T-helper 9 cell (primary cell): ENCODE measurements at regions not wholly inside any gene's neighbourhood (a gene's known extent, or its start where the extent isn't known, plus 50 kb on each side); places are given as distances from the start of the nearest gene placed in this dataset.

ENCODE experiments used
- DNase-seq: peaks from one replicate; pipeline ENCODE4 v3.0.0-alpha.2; 2020

- DNase-seq: no peak
Measured at GRCh38 chr15:58235961-58236360, 97.8 kb downstream of the AQP9 start.

- no peak for DNase-seq
Measured at GRCh38 chr15:58240191-58240932, 102.2 kb downstream of the AQP9 start.

- no peak for DNase-seq
Measured at GRCh38 chr15:58241872-58242271, 103.7 kb downstream of the AQP9 start.

DNA sequence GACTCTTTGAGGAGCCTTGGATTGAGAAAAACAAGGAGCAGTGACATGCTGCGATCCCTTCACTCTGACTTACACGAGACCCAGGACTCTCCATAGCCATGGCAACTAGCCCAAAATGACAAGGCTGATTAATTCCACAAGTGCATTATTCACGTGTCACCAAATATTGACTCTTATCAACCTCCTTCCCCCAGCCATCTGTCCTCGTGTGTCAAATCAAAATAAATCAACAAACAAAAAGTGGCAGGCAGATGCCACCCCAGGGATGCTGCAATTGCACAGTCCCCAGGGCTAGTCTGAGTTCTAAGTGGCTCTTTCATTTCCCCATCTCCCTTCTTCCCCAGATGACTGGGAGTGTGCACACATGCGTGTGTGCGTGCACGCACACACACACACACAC, 104.9 kb downstream of the AQP9 start:
- DNase-seq: no peak

GRCh38 chr15:58244536-58244935, 106.4 kb downstream of the AQP9 start:
- DNase-seq: no peak

DNA sequence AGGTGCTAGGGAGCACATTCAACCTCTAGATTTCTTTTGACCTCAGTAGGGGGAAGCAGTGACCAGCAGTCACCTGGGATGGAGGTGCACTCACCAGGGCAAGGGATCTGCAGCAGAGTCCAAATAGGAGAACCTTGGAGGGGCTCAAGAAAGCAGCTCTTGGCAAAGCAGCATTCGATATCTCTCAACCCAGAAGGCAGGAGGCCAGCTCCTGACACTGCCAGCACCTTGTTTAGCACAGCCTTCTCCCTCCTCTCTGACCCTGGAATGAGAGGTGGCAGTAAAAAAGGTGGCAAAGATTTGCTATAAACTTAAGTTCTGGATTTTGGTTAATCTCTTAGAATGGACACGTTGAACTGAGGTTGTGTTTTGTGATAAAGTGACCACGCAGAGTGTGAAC, 107.9 kb downstream of the AQP9 start:
- no peak for DNase-seq

DNA sequence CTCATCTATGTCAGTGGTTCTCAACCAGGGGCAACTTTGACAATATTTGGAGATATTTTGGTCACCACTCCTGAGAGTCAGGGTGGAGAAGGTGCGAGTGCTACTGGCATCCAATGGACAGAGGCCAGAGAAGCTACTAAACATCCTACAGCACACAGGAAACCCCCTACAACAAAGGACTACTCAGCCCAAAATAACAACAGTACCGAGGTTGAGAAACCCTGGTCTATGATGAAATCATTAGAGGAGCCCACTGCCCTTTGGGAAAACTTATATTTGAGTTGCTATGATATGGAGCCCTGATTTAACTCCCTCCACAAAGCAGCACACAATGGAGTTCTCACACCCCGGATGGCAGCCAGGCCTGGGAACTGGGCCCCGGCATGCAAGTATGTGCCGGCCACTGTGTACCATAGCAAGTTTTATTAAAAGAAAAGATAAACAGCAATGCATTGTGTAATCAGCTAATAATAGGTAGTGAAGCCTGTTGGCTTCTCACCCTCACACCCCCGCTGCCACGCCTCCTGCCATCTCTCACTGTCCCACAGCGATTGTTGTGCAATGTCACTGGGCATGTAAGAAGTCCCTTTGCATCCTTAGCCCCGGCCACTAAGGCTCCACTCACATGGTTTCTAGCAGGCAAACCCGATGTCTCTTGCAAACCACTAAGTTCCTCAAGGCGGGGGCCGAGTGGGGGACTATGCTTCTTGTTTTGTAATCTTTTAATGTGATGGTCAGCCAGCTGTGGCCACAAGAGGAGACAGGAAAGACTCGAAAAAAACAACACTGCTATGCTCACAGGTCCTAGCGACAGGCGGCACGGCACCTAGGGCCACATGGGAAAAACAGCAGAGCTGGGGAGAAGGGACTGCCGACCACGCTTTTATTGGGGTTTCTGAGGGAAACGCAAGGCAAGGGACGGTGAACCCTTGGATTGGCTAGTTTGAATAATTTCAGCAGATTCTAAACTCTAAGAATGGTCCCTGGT, 110.0 kb downstream of the AQP9 start:
- DNase-seq: no peak

GRCh38 chr15:58249646-58250312, 111.6 kb downstream of the AQP9 start:
- DNase-seq: no peak

- DNase-seq: no peak
Measured at GRCh38 chr15:58252586-58253323, 114.6 kb downstream of the AQP9 start.

GRCh38 chr15:58257776-58258325, 119.7 kb downstream of the AQP9 start:
- no peak for DNase-seq

DNA sequence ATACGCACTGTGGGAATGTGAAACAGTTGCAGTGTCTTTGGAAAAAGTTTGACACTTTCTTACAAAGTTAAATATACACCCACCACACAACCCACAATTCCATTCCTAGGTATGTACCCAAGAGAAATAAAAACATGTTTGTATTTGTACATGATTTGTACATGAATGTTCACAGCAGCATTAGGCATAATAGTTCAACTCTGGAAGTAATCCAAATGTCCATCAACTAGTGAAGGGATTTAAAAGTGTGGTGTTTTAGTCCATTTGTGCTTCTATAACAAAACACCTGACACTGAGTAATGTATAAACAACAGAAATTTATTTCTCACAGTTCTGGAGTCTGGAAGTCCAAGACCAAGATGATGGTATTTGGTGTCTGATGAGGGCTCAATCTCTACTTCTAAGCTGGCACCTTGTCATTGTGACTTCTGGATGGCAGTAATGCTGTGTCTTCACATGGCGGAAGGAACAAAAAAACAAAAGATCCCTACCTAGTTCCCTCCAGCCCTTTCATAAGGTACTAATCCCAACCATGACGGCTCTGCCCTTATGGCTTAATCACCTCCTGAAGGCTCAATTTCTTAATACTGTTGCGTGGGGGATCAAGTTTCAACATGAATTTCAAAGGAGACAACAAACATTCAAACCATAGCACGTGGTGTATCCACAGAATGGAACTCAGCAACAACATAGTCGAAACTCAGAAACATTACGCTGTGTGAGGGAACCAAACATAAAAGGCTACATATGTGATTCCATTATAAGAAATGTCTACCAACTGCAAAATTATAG, 120.5 kb downstream of the AQP9 start:
- no peak for DNase-seq

GRCh38 chr15:58260205-58260724, 122.1 kb downstream of the AQP9 start:
- no peak for DNase-seq

GRCh38 chr15:58260725-58261267, 122.6 kb downstream of the AQP9 start:
- DNase-seq: no peak

GRCh38 chr15:58261368-58261767, 123.2 kb downstream of the AQP9 start:
- no peak for DNase-seq

- DNase-seq: no peak
Measured at GRCh38 chr15:58264053-58264971, 126.1 kb downstream of the AQP9 start.

- DNase-seq: no peak
Measured at GRCh38 chr15:58267051-58267450, 128.9 kb downstream of the AQP9 start.

- DNase-seq: no peak
Measured at GRCh38 chr15:58268746-58269267, 130.6 kb downstream of the AQP9 start.

- DNase-seq: no peak
Measured at GRCh38 chr15:58269455-58270414, 131.6 kb downstream of the AQP9 start.
